ENCODE measurements at regions not wholly inside any gene's neighbourhood (a gene's known extent, or its start where the extent isn't known, plus 50 kb on each side); places are given as distances from the start of the nearest gene placed in this dataset.

- Histone ChIP-seq H4K20me1 (ENCODE audit: insufficient read depth, low read length) (no peaks in the 10 kb centered on the region), H3K4me2 (ENCODE audit: insufficient read depth, low read length) (no peak overlapping the region), H3K79me2 (ENCODE audit: insufficient read depth, low read length) (no peaks in the 10 kb centered on the region), H3K9me3 (ENCODE audit: insufficient read depth, low read length, severe bottlenecking) (no peaks in the 10 kb centered on the region), H3K4me3 (ENCODE audit: low read depth in 1 of 2, low read length in 2 of 2) (no peak overlapping the region), H3K4me1 (ENCODE audit: insufficient read depth, low read length) (no peaks in the 10 kb centered on the region), H2AFZ (ENCODE audit: low read depth, low read length) (no peak overlapping the region), H3K27me3 (ENCODE audit: insufficient read depth, low read length, poor library complexity) (no peaks in the 10 kb centered on the region), H3K9ac (ENCODE audit: low read depth, low read length) (no peak overlapping the region), H3K27ac (ENCODE audit: low read length) (no peak overlapping the region), H3K36me3 (ENCODE audit: insufficient read depth, low read length) (no peaks in the 10 kb centered on the region)
- TF ChIP-seq CTCF (IDR thresholded peaks at IDR 0.05; ENCODE audit: borderline replicate concordance, extremely low read depth, low read length, poor library complexity, severe bottlenecking) (no peak), EZH2 (IDR thresholded peaks at IDR 0.05; ENCODE audit: borderline replicate concordance, low read depth, low read length, severe bottlenecking) (no peak)
- DNase-seq, result no peak
- no peak for ATAC-seq (ENCODE audit: insufficient read depth, low read depth)
Observed at GRCh38 chr5:74152625-74153254, 487.8 kb downstream of the ENC1 start.

GRCh38 chr5:74152136-74152535 lies 488.4 kb downstream of the ENC1 start:
- Histone ChIP-seq H3K27ac (ENCODE audit: low read length) (no peak overlapping the region), H3K4me1 (ENCODE audit: insufficient read depth, low read length) (no peaks in the 10 kb centered on the region), H3K9ac (ENCODE audit: low read depth, low read length) (no peak overlapping the region), H3K79me2 (ENCODE audit: insufficient read depth, low read length) (no peaks in the 10 kb centered on the region), H2AFZ (ENCODE audit: low read depth, low read length) (no peak overlapping the region), H3K9me3 (ENCODE audit: insufficient read depth, low read length, severe bottlenecking) (no peaks in the 10 kb centered on the region), H3K36me3 (ENCODE audit: insufficient read depth, low read length) (no peaks in the 10 kb centered on the region), H3K4me3 (ENCODE audit: low read depth in 1 of 2, low read length in 2 of 2) (no peak overlapping the region), H3K27me3 (ENCODE audit: insufficient read depth, low read length, poor library complexity) (no peaks in the 10 kb centered on the region), H3K4me2 (ENCODE audit: insufficient read depth, low read length) (no peak overlapping the region), H4K20me1 (ENCODE audit: insufficient read depth, low read length) (no peaks in the 10 kb centered on the region)
- DNase-seq, result no peak
- no peak for TF ChIP-seq CTCF (IDR thresholded peaks at IDR 0.05; ENCODE audit: borderline replicate concordance, extremely low read depth, low read length, poor library complexity, severe bottlenecking)
- TF ChIP-seq EZH2 (IDR thresholded peaks at IDR 0.05; ENCODE audit: borderline replicate concordance, low read depth, low read length, severe bottlenecking), result no peak
- no peak for ATAC-seq (ENCODE audit: insufficient read depth, low read depth)

- no peak for DNase-seq
- Histone ChIP-seq H3K9me3 (ENCODE audit: insufficient read depth, low read length, severe bottlenecking) (no peaks in the 10 kb centered on the region), H3K4me1 (ENCODE audit: insufficient read depth, low read length) (no peaks in the 10 kb centered on the region), H3K4me2 (ENCODE audit: insufficient read depth, low read length) (no peak overlapping the region), H4K20me1 (ENCODE audit: insufficient read depth, low read length) (no peaks in the 10 kb centered on the region), H3K36me3 (ENCODE audit: insufficient read depth, low read length) (no peaks in the 10 kb centered on the region), H3K79me2 (ENCODE audit: insufficient read depth, low read length) (no peaks in the 10 kb centered on the region), H2AFZ (ENCODE audit: low read depth, low read length) (no peak overlapping the region), H3K9ac (ENCODE audit: low read depth, low read length) (no peak overlapping the region), H3K27ac (ENCODE audit: low read length) (no peak overlapping the region), H3K27me3 (ENCODE audit: insufficient read depth, low read length, poor library complexity) (peaks cover under 1% of the 10 kb centered on the region), H3K4me3 (ENCODE audit: low read depth in 1 of 2, low read length in 2 of 2) (no peak overlapping the region)
- no peak for ATAC-seq (ENCODE audit: insufficient read depth, low read depth)
- TF ChIP-seq CTCF (IDR thresholded peaks at IDR 0.05; ENCODE audit: borderline replicate concordance, extremely low read depth, low read length, poor library complexity, severe bottlenecking) (no peak), EZH2 (IDR thresholded peaks at IDR 0.05; ENCODE audit: borderline replicate concordance, low read depth, low read length, severe bottlenecking) (no peak)
Observed at GRCh38 chr5:74149395-74149794, 491.1 kb downstream of the ENC1 start.
